Stimulated activated CD4-positive, alpha-beta T cell treated with anti-CD3 and anti-CD28 coated beads, Interleukin-15, amount 100 ng/mL, for 1 hour (primary cell): ENCODE measurements at regions not wholly inside any gene's neighbourhood (a gene's known extent, or its start where the extent isn't known, plus 50 kb on each side); places are given as distances from the start of the nearest gene placed in this dataset.

ENCODE experiments used
- DNase-seq, 2 donors: peaks; one replicate each; pipeline ENCODE4 v3.0.0-alpha.2; 2020; ENCODE audit warnings: low read depth in 1 of 2, low spot score in 1 of 2

GRCh38 chr3:174769171-174769570 is 90.0 kb upstream of the NAALADL2 start:
- no peak for DNase-seq

DNA sequence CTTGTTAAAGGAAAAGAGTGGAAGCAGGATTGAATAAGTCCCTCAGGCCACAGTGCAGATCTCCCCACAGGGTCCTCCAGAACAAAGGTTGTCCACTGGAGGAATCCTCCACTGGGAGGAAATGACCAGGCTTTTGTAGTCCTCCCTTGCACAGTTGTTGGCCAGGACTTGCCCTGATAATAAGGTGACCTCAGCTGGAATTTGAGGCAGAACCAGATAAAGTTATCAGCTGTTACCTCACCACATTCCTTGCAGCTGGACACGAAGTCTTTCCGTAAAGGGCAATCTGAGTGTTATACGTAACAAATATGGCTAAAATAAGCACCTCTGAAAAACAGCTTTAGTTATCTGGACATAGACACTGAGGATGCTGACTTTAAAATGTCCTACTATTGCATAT is 83.5 kb upstream of the NAALADL2 start:
- DNase-seq: no peak

DNA sequence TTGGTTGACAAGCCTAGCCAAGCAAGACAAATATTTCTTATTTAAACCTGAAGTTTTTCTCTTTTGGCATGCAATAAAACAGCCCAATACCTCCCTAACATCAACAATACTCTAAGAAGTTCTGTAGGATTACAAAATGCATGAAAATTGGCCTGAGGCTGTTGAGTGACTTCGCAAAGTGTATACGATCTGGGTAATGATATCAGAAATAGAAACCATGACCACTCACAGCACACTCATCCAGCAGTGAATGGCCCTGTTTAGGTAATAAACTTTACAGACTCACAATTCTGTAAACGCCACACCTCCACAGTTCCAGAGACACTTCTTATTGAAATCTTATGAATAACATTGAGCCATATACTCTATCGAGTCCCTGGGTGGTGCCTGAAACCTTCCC is 83.0 kb upstream of the NAALADL2 start:
- no peak for DNase-seq

DNA sequence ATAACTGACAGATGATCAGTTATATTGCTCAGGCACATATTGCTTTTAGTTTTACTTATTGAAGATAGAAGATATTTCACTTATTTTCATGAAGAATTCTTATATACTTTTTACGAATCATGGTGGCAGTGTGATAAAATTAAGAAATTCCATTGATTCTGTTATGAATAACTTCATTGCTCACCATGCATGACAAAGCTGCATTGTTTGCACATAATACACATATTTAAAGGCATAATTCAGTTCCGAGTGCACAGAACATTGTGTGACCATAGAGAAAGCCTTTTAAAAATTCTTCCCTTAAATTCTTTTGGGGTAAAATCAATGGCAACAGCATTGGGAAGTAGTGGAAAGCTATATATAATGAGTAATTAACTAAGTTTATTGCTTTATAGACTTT is 82.5 kb upstream of the NAALADL2 start:
- no peak for DNase-seq

DNA sequence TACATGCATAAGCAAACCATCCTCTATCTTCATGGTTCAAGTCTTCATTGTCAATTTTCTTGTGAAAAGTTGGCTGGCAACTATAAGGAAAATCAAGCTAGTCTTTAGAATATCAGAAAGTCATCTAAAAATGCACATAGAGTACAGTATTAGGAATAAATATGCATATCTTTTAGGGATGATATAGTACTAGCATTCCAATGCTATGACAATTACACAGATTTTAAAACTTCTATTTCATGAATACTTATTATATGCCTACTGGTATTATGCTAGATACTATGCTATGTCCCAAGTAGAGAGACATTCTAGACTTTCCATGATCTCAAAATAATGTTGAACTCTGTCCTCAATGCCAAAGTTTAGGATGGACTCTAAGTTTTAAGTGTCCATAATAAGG is 81.3 kb upstream of the NAALADL2 start:
- DNase-seq: no peak

DNA sequence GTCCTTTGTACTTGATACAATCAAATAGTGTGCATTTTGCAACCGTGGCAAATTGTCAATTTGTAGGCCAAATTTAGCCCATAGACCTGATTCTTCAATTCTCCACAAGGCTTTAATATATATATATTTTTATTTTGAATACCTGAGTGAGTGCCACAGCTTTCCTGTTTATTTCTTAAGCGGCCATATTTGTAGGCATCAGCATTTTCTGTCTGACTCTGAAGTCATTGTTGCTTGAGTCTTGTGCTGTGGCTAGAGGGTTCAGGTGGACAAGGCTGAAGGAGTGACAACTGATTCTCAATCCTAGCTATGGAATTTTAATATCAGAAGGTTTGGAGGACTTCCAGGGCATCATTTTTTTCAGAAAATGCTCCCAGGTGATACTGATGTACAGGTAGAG is 75.6 kb upstream of the NAALADL2 start:
- no peak for DNase-seq

DNA sequence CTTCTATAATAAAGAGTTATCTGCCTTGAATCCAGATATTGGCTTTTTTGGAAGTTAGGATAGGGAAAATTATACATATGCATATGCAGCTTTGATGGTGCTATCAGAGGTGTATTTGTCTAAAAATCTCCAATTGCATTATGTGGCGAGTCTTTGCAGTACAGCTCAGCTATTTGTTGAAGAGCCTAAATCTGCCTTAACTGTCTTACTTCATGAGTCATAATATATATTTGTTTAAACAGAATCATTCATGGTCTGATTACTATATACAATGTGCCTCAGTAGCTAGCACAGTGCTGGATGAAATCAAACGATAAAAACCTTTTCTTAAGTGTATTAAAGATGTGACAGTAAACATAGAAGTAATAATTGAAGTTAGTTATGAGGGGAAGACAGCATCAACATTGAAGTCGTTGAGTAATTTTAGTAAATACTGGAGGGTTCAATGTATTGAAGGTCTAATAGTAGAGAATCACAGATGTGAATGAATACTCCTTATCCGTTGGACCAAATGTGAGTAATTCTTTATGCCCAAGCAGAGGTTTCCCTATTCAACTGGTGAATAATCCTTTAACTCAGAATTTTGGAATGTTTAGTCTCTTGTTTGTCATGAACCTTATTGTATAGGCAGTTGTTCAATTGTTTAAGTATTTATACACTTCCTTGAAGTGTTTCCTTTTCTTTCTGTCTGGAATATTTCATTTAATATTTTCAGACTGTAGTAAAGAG is 74.8 kb upstream of the NAALADL2 start:
- DNase-seq: no peak

- no peak for DNase-seq
Measured at GRCh38 chr3:174786825-174787224, 72.3 kb upstream of the NAALADL2 start.

DNA sequence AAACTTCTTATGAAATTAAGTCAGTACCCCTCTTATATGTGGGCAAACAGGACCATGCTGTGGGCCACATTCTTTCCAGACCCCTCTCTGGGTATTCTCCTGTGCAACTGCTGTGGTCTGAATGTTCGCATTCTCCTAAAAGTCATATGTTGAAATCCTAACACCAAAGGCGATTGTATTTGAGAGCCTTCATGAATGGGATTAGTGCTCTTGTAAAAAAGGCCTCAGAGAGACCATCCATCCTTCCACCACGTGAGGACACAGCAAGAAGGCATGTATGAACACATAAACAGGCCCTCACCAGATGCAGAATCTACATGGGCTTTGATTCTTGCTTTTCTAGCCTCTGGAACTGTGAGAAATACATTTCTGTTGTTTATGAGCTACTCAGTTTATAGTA is 68.0 kb upstream of the NAALADL2 start:
- DNase-seq: no peak

GRCh38 chr3:174792864-174793263 is 66.3 kb upstream of the NAALADL2 start:
- no peak for DNase-seq
